Pancreas (tissue), 10 donors: ENCODE measurements at regions not wholly inside any gene's neighbourhood (a gene's known extent, or its start where the extent isn't known, plus 50 kb on each side); places are given as distances from the start of the nearest gene placed in this dataset.

ENCODE experiments used
- ATAC-seq, 4 donors: fragments of 200-7000 bp; cut with Tn5 transposase; one replicate each; pipeline versions ENCODE4 v1.8.0 to v1.9.1; 2020; ENCODE audit warnings: mild to moderate bottlenecking in 4 of 4, moderate library complexity in 4 of 4
- DNase-seq, 6 donors: peaks; one replicate each; pipeline ENCODE4 v3.0.0-alpha.2; 2020
- FAIRE-seq: peaks from 2 replicates; lab custom pipeline; 2012; peaks lifted over from hg19 to GRCh38; lab: Jason Lieb, UNC
- H3K27ac ChIP-seq, 4 donors: fragments of 200-600 bp; sonication (generic); 1 replicate in 3 of 4; 2 replicates in 1 of 4; pipeline versions ENCODE4 v1.5.0 to v1.8.0; 2020
- H3K27me3 ChIP-seq, 4 donors: fragments of 200-600 bp; one replicate each; pipeline ENCODE4 v1.8.0; 2021
- H3K36me3 ChIP-seq, 3 donors: fragments of 200-600 bp; sonication (generic) in 1 of 3; one replicate each; pipeline versions ENCODE4 v1.5.0 to v1.8.0; 2020 to 2021
- H3K4me1 ChIP-seq, 3 donors: fragments of 200-600 bp; one replicate each; pipeline ENCODE4 v1.8.0; 2021
- H3K4me3 ChIP-seq, 4 donors: fragments of 200-600 bp; sonication (generic) in 2 of 4; one replicate each; pipeline versions ENCODE4 v1.5.0 to v1.8.0; 2020 to 2021
- H3K9me3 ChIP-seq, 4 donors: fragments of 200-600 bp; one replicate each; pipeline ENCODE4 v1.8.0; 2021
- CTCF ChIP-seq, 4 donors: fragments of 200-600 bp; sonication (generic) in 3 of 4; IDR thresholded peaks; one replicate each; pipeline versions ENCODE4 v1.5.0 to v1.8.0; 2021; ENCODE audit warnings: antibody characterized with exemption in 4 of 4
- WGBS, 2 donors: extraction: QIAGEN DNeasy Blood & Tissue Kit; methylation state at CpG; one replicate each; pipeline ENCODE4 v1.1.7; 2013; 5-methylcytosine and 5-hydroxymethylcytosine counted together
- intact Hi-C, 3 donors: fragments of 100-400 bp; cut with DNase I; formaldehyde crosslinking; loops; one replicate each; pipeline versions ENCODE4 v1.11.1 to v1.14.2; 2022
- donor health status: healthy with polysubstance abuse.
- donor health status: DM: no; HTN: no; CAD: no; lungs with moderate emphysema.
- donor health status: DM: no; HTN: no; CAD: no.
- donor health status: control.
- donor health status: control.
- donor health status: Bipolar disorder and iron deficiency.
- donor health status: DM: yes; HTN: yes; CAD: no.
- donor health status: DM: no; HTN: no; CAD: no.
- donor health status: DM: no; HTN: no; CAD: no.
- donor health status: DM: yes; HTN: yes; CAD: no.

DNA sequence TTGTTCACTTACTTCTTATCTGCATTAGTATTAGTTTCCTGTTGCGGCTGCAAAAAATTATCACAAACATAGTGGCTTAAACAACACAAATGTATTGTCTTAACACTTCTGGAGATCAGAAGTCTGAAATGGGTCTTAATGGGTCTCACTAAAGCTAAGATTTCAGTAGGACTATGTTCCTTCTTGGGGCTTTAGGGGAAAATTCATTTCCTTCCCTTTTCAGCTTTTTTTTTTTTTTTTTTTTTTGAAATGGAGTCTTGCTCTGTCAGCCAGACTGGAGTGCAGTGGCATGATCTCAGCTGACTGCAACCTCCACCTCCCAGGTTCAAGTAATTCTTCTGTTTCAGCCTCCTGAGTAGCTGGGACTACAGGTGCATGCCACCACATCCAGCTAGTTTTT, 78.1 kb upstream of the KLF3 start:
- Histone ChIP-seq H3K9me3 (no peaks in the 10 kb centered on the region), H3K27ac (no peak overlapping the region), H3K36me3 (no peaks in the 10 kb centered on the region), H3K27me3 (no peaks in the 10 kb centered on the region), H3K4me3 (no peak overlapping the region), H3K4me1 (no peaks in the 10 kb centered on the region)
- intact Hi-C loops = no loop called here
- 83 to 85% methylated on average over 1 of the region's 1 CpG for WGBS, 2 donors
- TF ChIP-seq CTCF (IDR thresholded peaks at IDR 0.05) = no peak
- ATAC-seq (no peak), DNase-seq (no peak), FAIRE-seq (no peak)

DNA sequence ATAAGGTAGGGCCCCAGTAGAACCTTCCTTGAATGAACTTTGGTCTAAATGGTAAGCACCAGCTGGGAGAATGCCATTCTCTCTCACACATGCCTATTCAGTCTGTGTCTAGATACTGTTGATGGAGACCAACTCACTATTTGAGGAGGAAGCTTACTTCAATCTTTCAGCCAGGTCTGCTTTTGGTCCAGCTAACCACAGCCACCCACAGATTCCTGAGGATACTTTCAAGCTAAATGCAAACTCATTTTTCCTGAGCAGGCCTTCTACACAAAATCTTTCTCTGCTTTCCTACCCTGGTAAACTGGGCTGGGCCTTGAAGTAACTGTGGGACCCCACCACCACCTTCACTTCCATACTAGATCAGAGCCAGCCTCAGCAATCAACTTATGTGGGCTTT, 76.9 kb upstream of the KLF3 start:
- H3K27me3 ChIP-seq = no peaks in the 10 kb centered on the region
- ATAC-seq (no peak), FAIRE-seq (no peak), DNase-seq (no peak)
- H3K36me3 ChIP-seq = no peaks in the 10 kb centered on the region
- no peaks in the 10 kb centered on the region for H3K4me1 ChIP-seq
- intact Hi-C loops = no loop called here
- no peak overlapping the region for H3K4me3 ChIP-seq
- no peak for TF ChIP-seq CTCF (IDR thresholded peaks at IDR 0.05)
- H3K9me3 ChIP-seq = no peaks in the 10 kb centered on the region
- H3K27ac ChIP-seq = no peak overlapping the region

- no peak for DNase-seq
- no peak overlapping the region for H3K27ac ChIP-seq
- FAIRE-seq = no peak
- no peaks in the 10 kb centered on the region for H3K9me3 ChIP-seq
- H3K27me3 ChIP-seq = no peaks in the 10 kb centered on the region
- no peak for ATAC-seq
- H3K4me3 ChIP-seq = no peak overlapping the region
- no peak for TF ChIP-seq CTCF (IDR thresholded peaks at IDR 0.05)
- intact Hi-C loops = no loop called here
- H3K36me3 ChIP-seq = no peaks in the 10 kb centered on the region
- 83 to 95% methylated on average over 4 of the region's 4 CpGs for WGBS, 2 donors
- no peaks in the 10 kb centered on the region for H3K4me1 ChIP-seq
These were observed 74.0 kb upstream of the KLF3 start for GRCh38 chr4:38590046-38590445.

DNA sequence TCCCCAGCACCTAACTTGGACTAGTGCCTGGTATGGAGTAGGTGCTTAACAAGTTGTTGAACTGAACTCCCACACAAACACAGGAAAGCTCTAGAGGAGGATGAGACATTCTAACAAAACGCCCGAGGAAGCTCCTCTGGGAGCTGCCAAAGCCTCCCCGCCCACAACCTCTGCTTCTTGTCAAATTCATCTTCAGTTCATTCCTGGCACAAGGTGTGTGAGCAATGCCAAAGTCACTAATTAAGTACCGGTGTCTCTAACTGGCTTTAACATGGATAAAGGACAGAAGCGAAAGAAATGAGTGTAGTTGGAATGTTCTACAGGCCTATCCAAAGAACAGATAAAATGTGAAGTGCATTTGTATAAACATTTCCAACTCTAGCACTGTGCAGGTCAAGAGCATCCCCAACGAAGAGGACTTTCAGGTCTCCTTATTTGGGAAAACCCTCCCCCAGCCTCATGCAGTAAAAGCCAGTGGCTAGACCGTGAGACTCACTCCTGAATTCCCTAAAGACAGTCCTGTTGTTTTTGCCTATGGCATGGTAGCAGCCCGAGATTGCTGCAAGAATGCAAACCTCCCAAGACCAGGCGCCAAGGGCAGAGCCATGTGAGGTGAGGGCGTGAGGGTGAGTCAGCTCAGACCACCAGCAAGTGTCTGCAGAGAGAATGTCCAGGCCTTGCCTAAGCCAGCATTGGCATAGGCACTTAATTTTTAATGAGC, 72.2 kb upstream of the KLF3 start:
- H3K36me3 ChIP-seq = no peaks in the 10 kb centered on the region
- no peaks in the 10 kb centered on the region for H3K9me3 ChIP-seq
- no peaks in the 10 kb centered on the region for H3K27me3 ChIP-seq
- no peak overlapping the region for H3K4me3 ChIP-seq
- DNase-seq (no peak), FAIRE-seq (peak; percentile 90), ATAC-seq (no peak)
- no peak for TF ChIP-seq CTCF (IDR thresholded peaks at IDR 0.05)
- intact Hi-C loops = no loop called here
- H3K27ac ChIP-seq = no peak overlapping the region
- H3K4me1 ChIP-seq = no peaks in the 10 kb centered on the region
- WGBS, 2 donors = 70 to 80% methylated on average over 10 of the region's 10 CpGs

DNA sequence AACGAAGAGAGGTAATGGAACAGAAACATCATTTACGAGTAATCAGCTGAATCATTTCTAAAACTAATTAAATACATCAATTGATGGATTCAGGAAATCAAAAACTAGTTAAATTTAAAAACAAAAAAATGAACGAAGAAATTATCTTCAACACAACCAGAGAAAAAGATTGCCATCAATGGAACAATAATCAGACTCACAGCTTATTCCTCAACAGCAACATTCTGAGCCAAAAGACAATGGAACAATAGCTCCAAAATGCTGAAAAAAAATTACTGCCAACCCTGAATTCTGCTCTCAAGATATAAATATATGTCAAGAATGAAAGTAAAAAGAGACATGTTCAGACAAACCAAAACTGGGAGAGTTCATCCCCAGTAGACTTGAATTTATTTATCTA, 65.5 kb upstream of the KLF3 start:
- ATAC-seq (no peak), DNase-seq (no peak), FAIRE-seq (peak; percentile 32)
- Histone ChIP-seq H3K27ac (no peak overlapping the region), H3K27me3 (no peaks in the 10 kb centered on the region), H3K9me3 (no peaks in the 10 kb centered on the region), H3K4me3 (no peak overlapping the region), H3K36me3 (no peaks in the 10 kb centered on the region), H3K4me1 (peaks cover 0 to 3% (median 0%) of the 10 kb centered on the region in 3 donors)
- intact Hi-C loops = no loop called here
- TF ChIP-seq CTCF (IDR thresholded peaks at IDR 0.05) = no peak
- WGBS, 2 donors = 87 to 88% methylated on average over 3 of the region's 3 CpGs
